22Rv1 (cell line): ENCODE measurements at regions not wholly inside any gene's neighbourhood (a gene's known extent, or its start where the extent isn't known, plus 50 kb on each side); places are given as distances from the start of the nearest gene placed in this dataset.

ENCODE experiments used
- H3K27ac ChIP-seq: fragments of 450-650 bp; 2 replicates; pipeline ENCODE4 v1.5.1; 2017
- CTCF ChIP-seq: fragments of 450-650 bp; IDR thresholded peaks from 2 replicates; pipeline ENCODE4 v1.5.1; 2017; ENCODE audit warnings: mild to moderate bottlenecking
- ZFX ChIP-seq: fragments of 450-650 bp; IDR thresholded peaks from 2 replicates; pipeline ENCODE4 v1.6.1; 2017; ENCODE audit warnings: antibody characterized with exemption, borderline replicate concordance

GRCh38 chr4:188466001-188466400 lies 326.8 kb downstream of the TRIML1 start:
- H3K27ac ChIP-seq: no peak overlapping the region
- TF ChIP-seq CTCF (no peak), ZFX (no peak)

- no peak overlapping the region for H3K27ac ChIP-seq
- no peak for TF ChIP-seq ZFX
- TF ChIP-seq CTCF: no peak
Observed at GRCh38 chr4:188484256-188484655, 345.0 kb downstream of the TRIML1 start.

GRCh38 chr4:188485906-188486305 lies 346.7 kb downstream of the TRIML1 start:
- TF ChIP-seq ZFX: no peak
- no peak for TF ChIP-seq CTCF
- no peak overlapping the region for H3K27ac ChIP-seq

GRCh38 chr4:188492886-188493285 lies 353.6 kb downstream of the TRIML1 start:
- TF ChIP-seq CTCF (no peak), ZFX (no peak)
- no peak overlapping the region for H3K27ac ChIP-seq

- no peak for TF ChIP-seq CTCF
- no peak for TF ChIP-seq ZFX
Observed at GRCh38 chr4:188495169-188495568, 355.9 kb downstream of the TRIML1 start.

GRCh38 chr4:188511431-188511830 lies 372.2 kb downstream of the TRIML1 start:
- H3K27ac ChIP-seq: no peak overlapping the region

More at GRCh38 chr4:188495169-188495568, 355.9 kb downstream of the TRIML1 start:
- H3K27ac ChIP-seq: no peak overlapping the region

GRCh38 chr4:188532751-188533150 lies 393.5 kb downstream of the TRIML1 start:
- TF ChIP-seq CTCF: no peak
- TF ChIP-seq ZFX: no peak
- no peak overlapping the region for H3K27ac ChIP-seq

More at GRCh38 chr4:188511431-188511830, 372.2 kb downstream of the TRIML1 start:
- no peak for TF ChIP-seq CTCF
